Smooth muscle cell (in vitro differentiated cells): ENCODE measurements at regions not wholly inside any gene's neighbourhood (a gene's known extent, or its start where the extent isn't known, plus 50 kb on each side); places are given as distances from the start of the nearest gene placed in this dataset.

Source experiments
- DNase-seq: peaks from one replicate; lab custom pipeline; 2025; ENCODE audit not compliant: unreplicated experiment; lab: John Stamatoyannopoulos, UW
- H2AFZ ChIP-seq: fragments of 200-600 bp; sonication (generic); 2 replicates; pipeline ENCODE4 v1.6.0; 2016; ENCODE audit warnings: antibody characterized with exemption, low read depth, mild to moderate bottlenecking
- H3F3A ChIP-seq: fragments of 200-600 bp; sonication (generic); 2 replicates; pipeline ENCODE4 v1.6.0; 2017; ENCODE audit warnings: antibody characterized with exemption, low read depth
- H3K27ac ChIP-seq: fragments of 200-600 bp; sonication (generic); 2 replicates; pipeline ENCODE4 v1.5.1; 2016; ENCODE audit warnings: low read depth, mild to moderate bottlenecking
- H3K27me3 ChIP-seq: fragments of 200-600 bp; sonication (generic); 2 replicates; pipeline ENCODE4 v1.6.1; 2016; ENCODE audit warnings: low read depth, mild to moderate bottlenecking
- H3K36me3 ChIP-seq: fragments of 200-600 bp; sonication (generic); 2 replicates; pipeline ENCODE4 v1.5.1; 2016; ENCODE audit warnings: low read depth
- H3K4me1 ChIP-seq: fragments of 200-600 bp; sonication (generic); 2 replicates; pipeline ENCODE4 v1.5.1; 2016; ENCODE audit warnings: low read depth
- H3K4me2 ChIP-seq: fragments of 200-600 bp; sonication (generic); 2 replicates; pipeline ENCODE4 v1.6.0; 2016; ENCODE audit warnings: mild to moderate bottlenecking
- H3K4me3 ChIP-seq: fragments of 200-600 bp; sonication (generic); 2 replicates; pipeline ENCODE4 v1.5.1; 2016; ENCODE audit warnings: mild to moderate bottlenecking
- H3K79me2 ChIP-seq: fragments of 200-600 bp; sonication (generic); 2 replicates; pipeline ENCODE4 v1.6.0; 2016; ENCODE audit warnings: low read depth, mild to moderate bottlenecking
- H3K9ac ChIP-seq: fragments of 200-600 bp; sonication (generic); 2 replicates; pipeline ENCODE4 v1.6.0; 2016; ENCODE audit warnings: low read depth
- H3K9me3 ChIP-seq: fragments of 200-600 bp; sonication (generic); replicated peaks from 2 replicates; pipeline ENCODE4 v1.5.1; 2016; ENCODE audit warnings: low read depth
- H4K20me1 ChIP-seq: fragments of 200-600 bp; sonication (generic); 2 replicates; pipeline ENCODE4 v1.6.0; 2016; ENCODE audit warnings: low read depth
- CTCF ChIP-seq: fragments of 200-600 bp; sonication (generic); IDR thresholded peaks from 2 replicates; pipeline ENCODE4 v1.5.1; 2017; ENCODE audit warnings: borderline replicate concordance, mild to moderate bottlenecking, antibody characterized with exemption; ENCODE audit not compliant: insufficient read depth, poor library complexity, severe bottlenecking
- WGBS: methylation state at CpG from one replicate; pipeline ENCODE4 v1.1.7; 2016; ENCODE audit warnings: low lambda C conversion rate; 5-methylcytosine and 5-hydroxymethylcytosine counted together

DNA sequence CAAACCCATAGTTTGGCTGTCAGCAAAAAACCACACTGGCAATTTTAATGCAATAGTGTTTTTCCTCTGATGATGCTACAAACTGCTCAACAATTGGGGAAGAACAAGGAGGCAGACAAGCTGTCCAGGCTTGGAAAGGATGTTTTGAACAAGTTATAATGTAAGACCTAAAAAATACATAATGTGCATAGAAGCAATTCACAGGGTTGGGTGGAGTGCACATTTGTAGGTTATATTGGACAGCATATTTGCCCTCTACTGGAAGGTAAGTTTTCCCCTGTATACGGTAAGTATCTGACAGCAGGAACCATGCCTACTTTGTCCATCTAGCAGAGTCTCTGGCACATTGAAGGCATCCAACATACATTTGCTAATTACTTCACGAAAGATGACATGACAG is 114.3 kb upstream of the PUM3 start:
- TF ChIP-seq CTCF, result no peak
- Histone ChIP-seq H3K4me3 (no peak overlapping the region), H3K9me3 (no peaks in the 10 kb centered on the region), H4K20me1 (no peaks in the 10 kb centered on the region), H3K36me3 (no peaks in the 10 kb centered on the region), H3K27me3 (peaks cover 41% of the 10 kb centered on the region), H3K27ac (no peak overlapping the region), H3F3A (no peaks in the 10 kb centered on the region), H2AFZ (no peak overlapping the region), H3K9ac (no peak overlapping the region), H3K79me2 (no peaks in the 10 kb centered on the region), H3K4me2 (no peak overlapping the region), H3K4me1 (no peaks in the 10 kb centered on the region)
- no peak for DNase-seq
- 82% methylated on average over 2 of the region's 2 CpGs for WGBS

DNA sequence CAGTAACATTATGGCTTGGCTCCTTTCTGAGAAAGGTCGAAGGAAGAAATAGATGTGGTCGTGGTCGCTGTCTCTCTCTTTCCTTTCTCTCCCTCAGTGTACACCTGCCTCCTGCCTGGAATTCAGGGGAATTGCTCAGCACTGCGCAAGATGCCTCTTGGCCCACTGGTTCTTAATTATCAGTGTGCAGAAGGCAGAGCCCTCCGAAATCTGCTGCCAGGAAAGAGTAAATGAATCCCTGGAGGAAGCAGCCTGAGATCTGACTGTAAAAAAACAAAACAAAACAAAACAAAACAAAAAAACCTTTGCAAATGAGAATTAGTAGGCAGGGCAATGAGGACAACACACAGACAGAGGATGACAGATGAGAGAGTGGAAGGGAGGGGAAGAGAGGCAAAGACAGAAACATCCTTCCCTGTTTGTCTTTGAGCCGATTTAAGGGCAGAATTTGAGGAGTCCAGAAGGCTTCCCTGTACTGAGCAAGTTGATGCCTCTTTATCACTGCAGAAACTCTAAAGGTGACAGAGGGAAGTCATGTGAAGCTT is 113.8 kb upstream of the PUM3 start:
- no peak overlapping the region for H3K9ac ChIP-seq
- H3K27me3 ChIP-seq, result peaks cover 41% of the 10 kb centered on the region
- no peak overlapping the region for H3K4me2 ChIP-seq
- H3K9me3 ChIP-seq, result no peaks in the 10 kb centered on the region
- no peak overlapping the region for H3K4me3 ChIP-seq
- TF ChIP-seq CTCF, result no peak
- no peak for DNase-seq
- H3K4me1 ChIP-seq, result no peaks in the 10 kb centered on the region
- H2AFZ ChIP-seq, result no peak overlapping the region
- no peaks in the 10 kb centered on the region for H3F3A ChIP-seq
- no peak overlapping the region for H3K27ac ChIP-seq
- no peaks in the 10 kb centered on the region for H4K20me1 ChIP-seq
- 90% methylated on average over 6 of the region's 6 CpGs for WGBS
- H3K79me2 ChIP-seq, result no peaks in the 10 kb centered on the region
- H3K36me3 ChIP-seq, result no peaks in the 10 kb centered on the region

- TF ChIP-seq CTCF, result no peak
- Histone ChIP-seq H3K4me2 (no peak overlapping the region), H3K4me1 (no peaks in the 10 kb centered on the region), H3F3A (no peaks in the 10 kb centered on the region), H3K27me3 (peaks cover 41% of the 10 kb centered on the region), H2AFZ (no peak overlapping the region), H3K36me3 (no peaks in the 10 kb centered on the region), H3K9ac (no peak overlapping the region), H3K9me3 (no peaks in the 10 kb centered on the region), H3K4me3 (no peak overlapping the region), H3K27ac (no peak overlapping the region), H3K79me2 (no peaks in the 10 kb centered on the region), H4K20me1 (no peaks in the 10 kb centered on the region)
- no peak for DNase-seq
- WGBS, result 54% methylated on average over 2 of the region's 2 CpGs
These were observed 111.7 kb upstream of the PUM3 start for GRCh38 chr9:2955575-2955974.

- no peaks in the 10 kb centered on the region for H3F3A ChIP-seq
- no peaks in the 10 kb centered on the region for H3K79me2 ChIP-seq
- no peaks in the 10 kb centered on the region for H3K9me3 ChIP-seq
- H3K4me3 ChIP-seq, result no peak overlapping the region
- no peak overlapping the region for H3K27ac ChIP-seq
- H3K9ac ChIP-seq, result no peak overlapping the region
- no peaks in the 10 kb centered on the region for H3K36me3 ChIP-seq
- no peak overlapping the region for H3K4me2 ChIP-seq
- no peaks in the 10 kb centered on the region for H3K4me1 ChIP-seq
- 90% methylated on average over 1 of the region's 1 CpG for WGBS
- no peak for TF ChIP-seq CTCF
- no peak for DNase-seq
- H2AFZ ChIP-seq, result no peak overlapping the region
- H4K20me1 ChIP-seq, result no peaks in the 10 kb centered on the region
- no peaks in the 10 kb centered on the region for H3K27me3 ChIP-seq
These were observed 95.5 kb upstream of the PUM3 start for GRCh38 chr9:2939368-2939767.
